Kidney (tissue), 13 donors: ENCODE measurements at regions not wholly inside any gene's neighbourhood (a gene's known extent, or its start where the extent isn't known, plus 50 kb on each side); places are given as distances from the start of the nearest gene placed in this dataset.

Experiments
- DNase-seq, 5 donors: peaks; one replicate each; pipeline ENCODE4 v3.0.0-alpha.2; 2013 to 2020
- FAIRE-seq: peaks from 2 replicates; lab custom pipeline; 2012; peaks lifted over from hg19 to GRCh38; lab: Jason Lieb, UNC
- H3K27ac ChIP-seq, 2 donors: one replicate each; pipeline ENCODE4 v1.7.0; 2013; ENCODE audit warnings: low read depth in 2 of 2, low read length in 2 of 2, inconsistent platforms in 1 of 2
- H3K27me3 ChIP-seq: one replicate; pipeline ENCODE4 v1.7.1; 2013; ENCODE audit warnings: low read length, inconsistent platforms; ENCODE audit not compliant: control insufficient read depth, insufficient read depth
- H3K36me3 ChIP-seq, 3 donors: one replicate each; pipeline versions ENCODE4 v1.7.0 to v1.7.1; 2013; ENCODE audit warnings: low read length in 3 of 3, control low read depth in 1 of 3, inconsistent platforms in 1 of 3; ENCODE audit not compliant: insufficient read depth in 3 of 3, control insufficient read depth in 2 of 3
- H3K4me1 ChIP-seq, 3 donors: one replicate each; pipeline versions ENCODE4 v1.7.0 to v1.7.1; 2013; ENCODE audit warnings: low read length in 3 of 3, inconsistent platforms in 1 of 3, low read depth in 1 of 3; ENCODE audit not compliant: control insufficient read depth in 2 of 3, insufficient read depth in 2 of 3
- H3K4me3 ChIP-seq, 3 donors: one replicate each; pipeline versions ENCODE4 v1.7.0 to v1.8.1; 2013; ENCODE audit warnings: low read length in 3 of 3, control low read depth in 1 of 3, inconsistent platforms in 1 of 3
- H3K9ac ChIP-seq, 3 donors: one replicate each; pipeline versions ENCODE4 v1.7.0 to v1.7.1; 2013; ENCODE audit warnings: low read length in 3 of 3, control low read depth in 1 of 3, inconsistent platforms in 1 of 3
- H3K9me3 ChIP-seq, 3 donors: one replicate each; pipeline versions ENCODE4 v1.7.0 to v1.7.1; 2013; ENCODE audit warnings: low read length in 3 of 3, control low read depth in 1 of 3, inconsistent platforms in 1 of 3; ENCODE audit not compliant: control insufficient read depth in 2 of 3, insufficient read depth in 1 of 3
- intact Hi-C: fragments of 100-400 bp; cut with DNase I; formaldehyde crosslinking; loops from one replicate; pipeline ENCODE4 v1.11.1; 2022
- TF ChIP-seq, protein P1 (sequence below): IDR thresholded peaks from 3 replicates; pipeline ENCODE4 v1.5.1; 2012; ENCODE audit warnings: mild to moderate bottlenecking, moderate library complexity, borderline replicate concordance; ENCODE audit not compliant: insufficient read depth; ENCODE audit errors: extremely low read depth
- donor health status: control.
- donor health status: control.
- donor health status: control.
- donor health status: control.
- donor health status: control.
- donor health status: DM: yes; HTN: yes; CAD: no.
- donor health status: Normal renal cell carcinoma (clear cell type).

DNA sequence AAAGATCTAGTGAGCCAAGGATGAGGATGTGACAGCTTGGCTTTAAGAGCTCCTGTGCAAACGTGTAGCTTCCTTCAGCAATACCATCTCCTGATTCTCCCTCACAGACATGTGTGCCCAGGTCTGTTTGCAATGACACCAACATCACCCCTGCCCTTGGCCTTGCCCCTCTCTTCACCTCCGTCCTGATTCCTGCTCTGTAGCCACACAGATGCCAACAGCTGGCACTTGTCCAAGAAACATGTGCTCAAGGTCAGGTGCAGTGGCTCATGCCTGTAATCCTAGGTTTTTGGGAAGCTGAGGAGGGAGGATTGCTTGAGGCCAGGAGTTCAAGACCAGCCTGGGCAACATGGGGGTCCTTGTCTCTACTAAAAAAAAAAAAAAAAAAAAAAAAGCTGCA is 103.8 kb upstream of the CRHR1 start:
- no peak overlapping the region for H3K4me3 ChIP-seq
- no peaks in the 10 kb centered on the region for H3K4me1 ChIP-seq
- no peak overlapping the region for H3K27ac ChIP-seq
- intact Hi-C loops: no loop called here
- TF ChIP-seq, protein P1, sequence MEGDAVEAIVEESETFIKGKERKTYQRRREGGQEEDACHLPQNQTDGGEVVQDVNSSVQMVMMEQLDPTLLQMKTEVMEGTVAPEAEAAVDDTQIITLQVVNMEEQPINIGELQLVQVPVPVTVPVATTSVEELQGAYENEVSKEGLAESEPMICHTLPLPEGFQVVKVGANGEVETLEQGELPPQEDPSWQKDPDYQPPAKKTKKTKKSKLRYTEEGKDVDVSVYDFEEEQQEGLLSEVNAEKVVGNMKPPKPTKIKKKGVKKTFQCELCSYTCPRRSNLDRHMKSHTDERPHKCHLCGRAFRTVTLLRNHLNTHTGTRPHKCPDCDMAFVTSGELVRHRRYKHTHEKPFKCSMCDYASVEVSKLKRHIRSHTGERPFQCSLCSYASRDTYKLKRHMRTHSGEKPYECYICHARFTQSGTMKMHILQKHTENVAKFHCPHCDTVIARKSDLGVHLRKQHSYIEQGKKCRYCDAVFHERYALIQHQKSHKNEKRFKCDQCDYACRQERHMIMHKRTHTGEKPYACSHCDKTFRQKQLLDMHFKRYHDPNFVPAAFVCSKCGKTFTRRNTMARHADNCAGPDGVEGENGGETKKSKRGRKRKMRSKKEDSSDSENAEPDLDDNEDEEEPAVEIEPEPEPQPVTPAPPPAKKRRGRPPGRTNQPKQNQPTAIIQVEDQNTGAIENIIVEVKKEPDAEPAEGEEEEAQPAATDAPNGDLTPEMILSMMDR: no peak
- no peaks in the 10 kb centered on the region for H3K27me3 ChIP-seq
- FAIRE-seq (no peak), DNase-seq (no peak)
- peaks cover 0 to 12% (median 0%) of the 10 kb centered on the region in 3 donors for H3K9me3 ChIP-seq
- H3K36me3 ChIP-seq: no peaks in the 10 kb centered on the region
- no peak overlapping the region for H3K9ac ChIP-seq

DNA sequence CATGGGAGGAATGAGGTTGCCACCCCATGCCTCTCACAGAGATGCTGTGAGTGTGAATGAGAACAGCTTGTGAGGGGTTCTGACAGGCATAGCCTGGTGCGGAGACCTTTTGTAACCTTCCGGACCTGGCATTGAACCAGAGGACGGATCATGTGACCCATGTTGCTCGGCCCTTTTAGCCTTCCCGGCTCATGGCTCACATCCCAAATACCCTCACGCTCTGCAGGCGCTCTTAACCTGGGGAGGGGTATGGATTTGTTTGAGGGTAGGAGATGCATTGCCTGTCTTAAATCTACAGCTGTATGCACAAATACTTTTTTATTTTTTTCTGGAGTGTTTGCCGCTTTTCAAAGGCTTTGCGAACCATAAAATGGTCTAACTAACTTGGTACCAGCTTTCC is 102.4 kb upstream of the CRHR1 start:
- intact Hi-C loops: no loop called here
- FAIRE-seq (no peak), DNase-seq (no peak)
- Histone ChIP-seq H3K4me1 (no peaks in the 10 kb centered on the region), H3K27me3 (no peaks in the 10 kb centered on the region), H3K36me3 (no peaks in the 10 kb centered on the region), H3K9ac (no peak overlapping the region), H3K9me3 (peaks cover 0 to 8% (median 0%) of the 10 kb centered on the region in 3 donors), H3K4me3 (no peak overlapping the region), H3K27ac (no peak overlapping the region)
- TF ChIP-seq, protein P1: no peak

DNA sequence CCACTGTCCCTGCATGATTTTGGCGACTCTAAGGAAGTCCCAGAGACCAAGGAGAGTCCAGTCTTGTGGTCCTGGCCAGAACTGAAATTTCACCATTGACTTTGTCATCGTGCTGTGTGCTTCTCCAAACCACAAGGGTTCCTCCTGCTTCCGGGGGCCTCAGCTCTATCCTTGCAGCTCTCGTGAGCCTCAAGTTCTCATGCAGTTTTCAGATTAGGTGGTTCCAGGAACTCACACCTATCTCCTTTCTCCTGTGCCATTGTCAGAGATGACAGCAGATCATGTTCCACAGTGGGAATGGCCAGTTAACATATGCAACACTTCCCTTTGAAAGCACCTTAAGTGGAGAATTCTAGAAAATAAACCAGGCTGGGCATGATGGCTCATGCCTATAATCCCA is 97.9 kb upstream of the CRHR1 start:
- no peak overlapping the region for H3K4me3 ChIP-seq
- DNase-seq (no peak), FAIRE-seq (no peak)
- H3K9ac ChIP-seq: no peak overlapping the region
- no peaks in the 10 kb centered on the region for H3K27me3 ChIP-seq
- H3K4me1 ChIP-seq: no peaks in the 10 kb centered on the region
- TF ChIP-seq, protein P1: no peak
- intact Hi-C loops: no loop called here
- H3K36me3 ChIP-seq: no peaks in the 10 kb centered on the region
- no peak overlapping the region for H3K27ac ChIP-seq
- no peaks in the 10 kb centered on the region for H3K9me3 ChIP-seq

DNA sequence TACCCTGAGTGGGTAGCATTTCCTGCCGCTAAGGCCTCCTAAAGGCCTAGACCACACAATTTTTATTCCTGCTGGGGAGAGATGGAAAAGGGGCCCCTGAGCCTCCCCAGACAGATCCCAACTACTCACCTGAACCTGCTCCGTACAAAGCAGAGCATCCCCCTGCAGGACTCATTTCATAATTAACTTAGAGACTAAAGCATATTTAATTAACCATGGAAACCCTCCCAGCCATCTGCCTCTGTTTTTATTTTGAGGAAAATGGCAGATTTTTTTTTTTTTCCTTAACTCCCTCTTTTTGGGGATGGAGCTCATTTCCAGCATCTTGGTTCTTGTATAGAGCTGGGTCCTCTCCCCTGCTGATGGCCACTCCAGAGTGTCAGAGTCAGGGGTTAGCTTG is 96.5 kb upstream of the CRHR1 start:
- no peak overlapping the region for H3K27ac ChIP-seq
- intact Hi-C loops: no loop called here
- H3K36me3 ChIP-seq: no peaks in the 10 kb centered on the region
- H3K27me3 ChIP-seq: no peaks in the 10 kb centered on the region
- H3K4me3 ChIP-seq: no peak overlapping the region
- no peak for DNase-seq
- FAIRE-seq: no peak
- no peaks in the 10 kb centered on the region for H3K4me1 ChIP-seq
- H3K9ac ChIP-seq: no peak overlapping the region
- TF ChIP-seq, protein P1: no peak
- no peaks in the 10 kb centered on the region for H3K9me3 ChIP-seq
